T-helper 2 cell (primary cell): ENCODE measurements at regions not wholly inside any gene's neighbourhood (a gene's known extent, or its start where the extent isn't known, plus 50 kb on each side); places are given as distances from the start of the nearest gene placed in this dataset.
"Not testable (repeated sequence)": the region's sequence is repeated elsewhere in the genome, so short reads cannot be mapped to it uniquely, and the experiment has no call there.

Experiments
- DNase-seq, 5 experiments: peaks; one replicate each; pipeline versions ENCODE4 v3.0.0 to v3.0.0-alpha.2; 2012 to 2022

DNA sequence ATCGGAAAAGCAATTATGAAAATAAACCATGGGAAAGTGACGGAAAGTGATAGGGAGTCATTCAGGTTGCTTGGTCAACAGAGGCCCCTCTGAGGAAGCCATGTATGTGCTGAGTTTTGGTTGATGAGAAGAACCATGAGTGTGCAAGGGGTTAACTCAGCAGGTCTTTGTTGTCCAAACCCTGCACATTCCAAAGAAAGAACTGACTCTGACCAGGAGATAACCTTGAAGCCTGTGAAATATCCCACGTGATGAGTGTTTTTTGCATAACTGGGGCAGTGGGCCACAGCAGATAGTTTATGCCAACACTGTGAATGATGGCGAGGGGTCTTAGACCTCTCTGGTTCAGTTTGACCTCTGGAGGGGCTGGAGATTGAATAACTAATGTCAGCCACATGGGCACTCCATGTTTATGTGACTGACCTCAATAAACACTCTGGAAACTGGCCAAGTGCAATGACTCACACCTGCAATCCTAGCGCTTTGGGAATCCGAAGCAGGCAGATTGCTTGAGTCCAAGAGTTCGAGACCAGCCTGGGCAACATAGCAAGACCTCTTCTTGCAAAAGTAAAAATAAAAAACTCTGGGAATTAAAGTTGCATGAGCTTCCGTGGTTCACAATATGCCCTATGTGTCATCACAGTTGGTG lies 154.0 kb upstream of the FOXK1 start:
- DNase-seq: no peak

DNA sequence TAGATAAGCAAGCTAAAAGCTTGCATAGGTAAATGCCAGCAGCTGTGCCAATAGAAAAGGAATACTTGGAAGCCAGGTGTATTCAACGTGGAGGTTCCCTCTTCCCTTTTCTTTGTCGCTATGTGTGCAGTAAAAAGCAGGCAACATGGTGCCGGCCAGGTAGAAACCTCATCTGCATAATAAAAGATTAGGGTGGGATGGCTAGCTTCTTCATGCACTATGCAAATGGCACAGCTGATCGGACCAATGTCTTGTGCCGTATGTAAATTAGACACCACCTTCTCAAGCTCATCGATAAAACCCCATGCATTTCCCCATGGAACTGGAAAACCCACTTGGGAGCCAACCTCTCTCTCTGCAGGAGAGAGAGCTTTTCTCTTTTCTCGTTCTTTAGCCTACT lies 150.9 kb upstream of the FOXK1 start:
- DNase-seq: no peak

DNA sequence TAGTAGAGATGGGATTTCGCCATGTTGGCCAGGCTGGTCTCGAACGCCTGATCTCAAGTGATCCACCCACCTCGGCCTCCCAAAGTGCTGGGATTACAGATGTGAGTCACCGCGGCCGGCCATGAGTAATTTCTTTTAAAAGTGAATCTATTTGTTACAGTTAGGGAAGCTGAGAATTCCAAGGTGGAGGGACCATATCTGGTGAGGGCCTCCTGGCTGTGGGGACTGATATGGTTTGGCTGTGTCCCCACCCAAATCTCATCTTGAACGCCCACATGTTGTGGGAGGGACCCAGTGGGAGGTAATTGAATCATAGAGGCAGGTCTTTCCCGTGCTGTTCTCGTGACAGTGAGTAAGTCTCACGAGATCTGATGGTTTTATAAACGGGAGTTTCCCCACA lies 148.8 kb upstream of the FOXK1 start:
- DNase-seq: not testable (repeated sequence)

DNA sequence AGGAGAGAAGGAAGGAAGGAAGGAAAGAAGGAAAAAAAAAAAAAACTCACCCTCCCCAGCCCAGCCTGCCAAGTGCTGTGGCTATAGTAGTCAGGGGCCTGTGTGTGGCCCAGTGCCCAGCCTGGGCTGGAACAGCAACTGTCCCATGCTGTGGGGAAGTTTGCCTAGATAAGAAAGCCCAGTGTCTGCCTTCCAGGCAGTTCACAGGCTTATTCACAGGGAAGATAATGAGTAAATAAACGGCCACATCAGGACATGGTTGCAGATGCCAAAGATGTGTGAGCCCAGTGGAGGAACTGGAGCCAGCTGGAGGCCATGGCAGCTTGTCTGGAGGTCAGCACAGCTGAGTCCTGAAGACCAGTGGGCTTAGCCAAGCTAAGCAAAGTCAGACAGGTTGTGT lies 132.4 kb upstream of the FOXK1 start:
- DNase-seq: no peak

DNA sequence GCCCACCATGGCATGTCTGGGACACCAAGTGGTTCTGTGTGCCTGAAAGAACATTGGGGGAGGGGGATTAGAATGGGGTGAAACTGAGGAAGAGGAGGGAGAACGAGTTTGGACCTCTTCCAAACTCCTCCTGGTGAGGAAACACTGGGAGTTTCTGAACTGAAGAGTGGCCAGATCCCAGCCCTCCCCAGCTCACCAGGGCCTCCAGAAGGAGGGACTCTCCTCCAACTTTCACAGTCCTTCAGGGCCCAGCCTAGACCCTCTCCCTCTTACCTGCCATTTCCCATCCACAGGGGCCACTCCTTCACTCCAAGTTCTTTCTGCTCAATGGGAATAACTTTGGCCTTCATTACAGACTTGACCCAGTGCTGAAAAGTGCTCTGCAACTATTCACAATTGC lies 132.0 kb upstream of the FOXK1 start:
- DNase-seq: no peak

DNA sequence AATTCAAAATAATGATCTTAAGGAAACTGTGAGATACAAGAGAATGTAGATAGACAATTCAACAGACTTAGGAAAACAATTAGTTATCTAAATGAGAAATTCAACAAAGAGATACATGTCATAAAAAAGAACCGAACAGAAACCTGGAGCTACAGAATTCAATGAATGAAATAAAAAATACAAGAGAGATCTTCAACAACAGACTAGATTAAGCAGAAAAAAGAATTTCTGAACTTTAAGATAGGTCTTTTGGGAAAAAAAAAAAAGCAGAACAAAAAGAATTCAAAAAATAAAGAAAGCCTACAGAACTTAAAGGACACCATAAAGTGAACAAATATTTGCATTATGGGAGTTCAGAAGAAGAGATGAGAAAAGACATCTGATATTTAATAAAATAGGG lies 129.1 kb upstream of the FOXK1 start:
- no peak for DNase-seq

DNA sequence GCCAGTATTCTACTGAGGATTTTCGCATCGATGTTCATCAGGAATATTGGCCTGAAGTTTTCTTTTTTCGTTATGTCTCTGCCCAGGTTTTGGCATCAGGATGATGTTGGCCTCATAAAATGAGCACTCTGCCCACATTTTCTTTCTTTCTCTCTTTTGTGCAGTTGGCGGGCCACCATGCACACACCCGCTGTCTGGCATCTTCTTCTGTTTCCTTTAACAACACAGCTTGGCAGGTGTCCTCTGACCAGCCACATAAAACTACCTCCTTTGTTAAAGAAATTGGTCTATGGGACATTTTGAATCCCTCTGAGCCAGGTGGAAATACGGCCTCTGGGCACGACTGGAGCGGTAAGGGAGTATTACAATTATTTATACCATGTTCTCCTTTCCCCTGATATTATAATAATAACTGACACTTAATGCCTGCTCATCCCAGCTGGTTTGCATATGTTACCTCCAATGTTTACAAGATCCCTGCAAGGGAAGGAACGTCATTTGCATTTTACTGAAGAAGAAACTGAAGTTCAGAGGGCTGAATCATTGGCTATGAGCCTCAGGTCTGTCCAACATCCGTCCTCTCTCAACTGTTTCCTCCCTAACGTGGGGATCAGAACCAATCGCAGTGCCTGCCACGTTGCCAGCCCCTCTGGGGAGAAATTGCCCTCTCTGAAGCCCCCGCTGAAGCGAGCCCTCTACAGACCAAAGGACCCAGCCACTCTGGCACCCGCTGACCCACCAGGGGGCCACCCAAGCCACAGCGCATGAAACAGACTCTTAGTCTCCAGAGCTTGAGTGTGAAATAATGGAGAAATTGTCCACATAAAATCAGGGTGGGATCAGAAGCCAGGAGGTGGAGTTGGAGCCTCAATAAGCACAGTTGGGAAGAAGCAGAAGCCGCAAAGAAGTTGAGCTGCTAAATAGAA lies 125.0 kb upstream of the FOXK1 start:
- no peak for DNase-seq

DNA sequence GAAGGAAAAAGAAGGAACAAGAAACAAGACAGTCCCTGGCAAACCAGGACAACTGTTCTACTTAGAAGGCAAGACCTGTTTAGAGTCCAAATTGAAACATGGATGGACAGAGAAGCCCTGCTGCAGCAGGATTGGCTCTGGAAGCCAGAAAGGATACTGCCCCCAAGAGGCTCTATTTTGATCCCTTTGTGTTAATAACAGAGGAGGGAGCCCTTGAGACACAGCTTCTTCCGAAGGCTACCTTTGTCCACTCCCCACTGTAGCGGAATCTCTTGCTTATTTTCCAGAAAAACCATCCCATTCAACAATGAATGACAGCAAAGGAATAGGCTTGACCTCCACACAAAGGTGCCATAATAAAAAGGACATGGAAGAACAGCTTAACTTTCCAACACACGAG lies 120.3 kb upstream of the FOXK1 start:
- DNase-seq: no peak

DNA sequence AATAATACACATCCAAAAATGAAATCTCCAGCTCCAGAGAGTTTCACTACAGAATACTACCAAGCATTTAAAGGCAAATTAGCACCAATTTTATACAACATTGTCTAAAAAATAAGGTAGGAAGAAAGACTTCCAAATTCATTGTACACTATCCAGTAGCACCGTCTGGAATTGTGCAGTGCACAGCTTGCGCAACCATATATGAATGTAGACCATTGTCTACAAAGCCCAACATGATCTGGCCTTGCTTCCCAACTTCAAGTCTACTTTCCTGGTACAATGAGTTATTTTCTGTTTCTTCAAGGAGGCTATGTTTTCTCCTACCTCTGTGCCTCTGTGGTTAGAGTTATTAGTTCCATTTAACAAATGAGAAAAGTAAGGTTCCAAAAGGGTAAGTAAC lies 115.4 kb upstream of the FOXK1 start:
- DNase-seq: no peak

DNA sequence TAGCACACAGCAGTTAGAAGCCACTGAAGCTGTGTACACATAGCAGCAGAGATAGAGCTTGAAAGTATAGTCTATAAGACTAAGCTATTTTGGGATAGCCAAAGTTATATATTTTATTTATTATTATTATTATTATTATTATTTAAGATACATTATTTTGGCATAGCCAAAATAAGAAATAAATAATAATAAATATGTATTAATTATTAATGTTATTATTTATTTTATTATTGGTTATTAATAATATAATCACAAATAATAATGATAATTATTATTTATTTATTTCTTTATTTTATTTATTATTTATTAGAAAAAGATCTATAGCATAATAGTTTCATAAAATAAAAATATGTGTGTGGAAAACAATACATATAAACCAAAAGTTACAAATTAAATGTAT lies 107.2 kb upstream of the FOXK1 start:
- DNase-seq: no peak

DNA sequence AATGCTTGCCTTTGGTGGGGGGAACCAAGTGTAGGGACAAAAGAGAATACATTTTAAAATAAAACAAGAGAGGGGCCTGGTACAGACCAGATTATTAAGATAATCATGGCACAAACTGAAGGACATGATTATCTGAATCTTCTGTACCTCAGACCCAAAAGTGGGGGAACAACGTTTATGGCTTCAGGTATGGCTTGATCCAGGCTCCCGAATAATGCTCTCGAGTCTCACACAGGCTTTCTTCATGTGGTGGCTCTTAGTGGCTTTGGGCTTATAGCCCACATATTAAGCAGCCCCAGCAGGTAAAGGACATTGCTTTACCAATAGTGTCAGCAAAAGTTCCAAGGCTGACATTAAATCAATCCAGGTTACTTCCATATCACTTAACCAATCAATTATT lies 106.8 kb upstream of the FOXK1 start:
- DNase-seq: no peak

DNA sequence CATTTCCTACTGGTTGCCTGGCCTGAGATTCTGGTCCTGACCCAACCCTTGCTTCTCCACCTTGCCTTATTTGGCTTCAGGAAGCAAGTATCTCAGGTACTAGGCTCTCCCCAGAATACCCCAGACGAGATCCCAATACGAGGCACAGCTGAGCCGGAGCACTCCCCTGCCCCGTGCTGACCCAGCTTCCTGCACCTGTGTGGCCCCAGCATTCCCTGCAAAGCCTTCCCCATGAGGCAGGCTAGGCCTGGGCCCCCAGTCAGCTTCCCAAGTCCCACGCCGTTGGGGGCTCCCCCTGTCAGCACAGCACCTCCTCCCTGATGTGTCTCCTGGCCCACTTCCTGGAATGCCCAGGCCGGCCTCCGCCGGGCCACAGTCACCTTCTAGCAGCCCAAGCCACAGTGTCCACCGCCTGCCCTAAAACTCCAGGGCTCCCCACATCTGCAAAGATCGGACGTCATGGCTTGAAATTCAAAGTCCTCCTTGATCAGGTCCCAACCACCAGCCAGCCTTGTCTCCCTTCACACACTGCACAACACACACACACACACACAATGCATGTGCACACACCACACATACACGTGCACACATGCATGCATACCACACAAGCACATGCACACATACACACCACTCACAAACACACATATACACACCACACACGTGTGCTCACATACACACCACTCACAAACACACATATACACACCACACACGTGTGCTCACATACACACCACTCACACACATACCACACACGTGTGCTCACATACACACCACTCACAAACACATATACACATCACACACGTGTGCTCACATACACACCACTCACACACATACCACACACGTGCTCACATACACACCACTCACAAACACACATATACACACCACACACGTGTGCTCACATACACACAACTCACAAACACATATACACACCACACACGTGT lies 78.9 kb upstream of the FOXK1 start:
- DNase-seq: no peak

DNA sequence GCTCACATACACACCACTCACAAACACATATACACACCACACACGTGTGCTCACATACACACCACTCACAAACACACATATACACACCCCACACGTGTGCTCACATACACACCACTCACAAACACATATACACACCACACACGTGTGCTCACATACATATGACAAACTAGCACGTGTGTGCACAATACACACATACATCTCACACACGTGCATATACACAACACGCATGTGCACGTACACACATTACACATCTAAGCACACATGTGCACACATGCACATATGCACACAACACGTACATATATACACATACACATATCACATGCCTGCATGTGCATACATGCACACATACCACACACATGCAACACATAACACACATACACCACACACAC lies 78.3 kb upstream of the FOXK1 start:
- no peak for DNase-seq

DNA sequence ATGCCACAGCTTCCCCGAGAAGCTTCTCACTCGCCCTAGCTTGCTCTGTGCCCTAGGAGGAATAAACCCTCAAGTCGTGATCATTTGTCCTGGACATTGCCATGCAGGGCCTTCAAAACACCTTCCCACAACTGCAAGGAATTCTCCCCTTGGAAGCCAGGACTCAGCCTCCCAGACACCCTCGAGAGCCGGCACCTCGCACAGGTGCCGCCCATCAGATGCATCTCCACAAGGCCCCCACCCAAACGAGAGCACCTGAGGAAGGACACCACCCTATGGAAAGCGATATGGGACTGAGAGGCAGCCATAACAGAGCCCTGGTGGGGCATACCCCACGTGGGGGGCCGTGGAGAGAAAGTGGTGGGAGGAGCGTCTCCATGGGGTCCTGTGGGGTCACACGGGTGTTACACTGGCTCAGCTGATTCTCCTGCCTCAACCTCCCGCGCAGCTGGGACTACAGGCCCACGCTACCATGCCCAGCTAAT lies 77.6 kb upstream of the FOXK1 start:
- no peak for DNase-seq

DNA sequence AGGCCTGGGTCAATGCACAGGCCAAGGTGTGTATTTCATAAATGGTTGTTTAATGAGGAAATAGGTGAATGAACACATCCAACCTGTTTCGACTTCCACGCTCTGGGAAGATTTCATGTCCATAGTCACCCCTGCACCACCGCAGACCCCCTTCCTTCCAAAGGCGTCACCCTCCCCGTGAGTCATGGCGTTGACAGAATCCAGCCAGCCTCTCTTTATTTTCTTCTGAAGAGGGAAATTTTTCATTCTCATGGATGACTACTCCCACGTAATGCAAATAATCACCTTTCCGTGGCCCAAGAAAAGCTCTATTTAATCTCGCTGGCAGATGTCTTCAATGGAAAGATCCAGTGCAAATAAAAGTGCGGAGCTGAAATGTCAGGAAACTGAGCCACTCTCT lies 75.3 kb upstream of the FOXK1 start:
- DNase-seq: no peak

DNA sequence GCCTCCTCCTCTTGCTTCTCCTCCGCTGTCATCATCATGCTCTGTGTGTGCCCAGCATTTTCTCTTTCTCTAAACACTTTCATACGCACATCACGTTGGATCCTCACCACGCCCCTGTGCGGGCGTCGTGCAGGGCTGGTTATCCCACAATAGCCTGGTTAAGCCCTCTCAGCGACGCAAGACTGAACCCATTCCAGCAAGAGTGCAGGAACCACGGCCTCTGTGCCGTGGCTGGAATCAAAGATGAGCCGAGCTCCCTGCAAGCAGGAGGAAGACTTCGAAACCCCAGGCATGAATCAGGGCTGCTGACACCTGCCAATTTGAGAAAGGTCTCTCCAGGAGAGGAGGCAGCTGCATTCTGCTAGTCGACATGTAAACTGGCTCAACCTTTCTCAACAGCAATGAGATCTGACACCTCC lies 74.8 kb upstream of the FOXK1 start:
- DNase-seq: no peak

DNA sequence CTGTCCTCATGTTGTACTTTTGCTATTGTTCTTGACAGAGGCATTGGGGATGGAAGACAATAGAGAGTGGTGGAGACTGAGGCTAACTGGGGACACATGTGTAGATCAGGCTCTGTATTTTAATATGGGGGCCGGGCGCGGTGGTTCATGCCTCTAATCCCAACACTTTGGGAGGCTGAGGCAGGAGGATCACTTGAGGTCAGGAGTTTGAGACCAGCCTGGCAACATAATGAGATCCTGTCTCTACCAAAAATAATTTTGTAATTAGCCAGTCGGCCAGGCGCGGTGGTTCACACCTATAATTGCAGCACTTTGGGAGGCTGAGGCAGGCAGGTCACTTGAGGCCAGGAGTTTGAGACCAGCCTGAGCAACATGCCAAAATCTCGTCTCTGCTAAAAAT lies 72.5 kb upstream of the FOXK1 start:
- DNase-seq: not testable (repeated sequence)

DNA sequence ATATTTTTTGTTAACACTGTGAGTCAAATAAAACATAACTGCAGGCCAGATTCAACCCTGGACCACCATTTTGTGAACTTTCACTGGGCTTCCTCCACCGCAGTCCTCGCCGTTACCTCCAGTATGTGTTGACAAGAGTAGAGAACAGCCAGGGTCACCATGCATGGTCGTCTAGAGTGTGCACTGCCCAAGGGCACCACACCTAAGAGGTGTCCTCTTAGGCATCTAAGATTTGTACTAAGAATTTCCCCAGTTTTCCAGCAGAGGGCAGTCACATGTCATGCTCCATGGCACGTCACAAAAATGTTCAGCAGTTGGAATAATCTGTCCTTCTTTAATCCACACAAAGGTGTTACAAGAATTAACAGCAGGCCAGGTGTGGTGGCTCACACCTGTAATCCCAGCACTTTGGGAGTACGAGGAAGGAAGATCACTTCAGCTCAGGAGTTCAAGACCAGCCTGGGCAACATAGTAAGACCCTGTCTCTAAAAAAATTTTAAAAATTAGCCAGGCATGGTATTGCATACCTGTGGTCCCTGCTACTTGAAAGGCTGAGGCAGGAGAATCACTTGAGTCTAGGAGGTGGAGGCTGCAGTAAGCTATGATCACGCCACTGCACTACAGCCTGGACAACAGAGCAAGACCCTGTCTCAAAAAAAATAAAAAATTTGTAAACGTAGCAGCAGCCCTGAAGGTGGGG lies 71.2 kb upstream of the FOXK1 start:
- peak in 3 of 5 experiments; percentile 24 to 65 (median 33) for DNase-seq

DNA sequence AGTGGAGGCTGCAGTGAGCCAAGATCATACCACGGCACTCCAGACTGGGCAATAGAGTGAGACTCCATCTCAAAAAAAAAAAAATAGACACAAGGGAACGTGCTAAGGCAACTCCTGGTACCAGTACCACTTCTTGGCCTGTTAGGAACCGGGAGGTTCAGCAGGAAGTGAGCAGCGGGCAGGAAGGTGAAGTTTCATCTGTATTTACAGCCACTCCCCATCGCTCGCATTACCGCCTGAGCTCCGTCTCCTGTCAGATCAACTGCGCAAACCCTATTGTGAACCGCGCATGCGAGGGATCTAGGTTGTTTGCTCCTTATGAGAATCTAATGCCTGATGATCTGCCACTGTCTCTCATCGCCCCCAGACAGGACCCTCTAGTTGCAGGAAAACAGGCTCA lies 69.9 kb upstream of the FOXK1 start:
- DNase-seq: no peak

DNA sequence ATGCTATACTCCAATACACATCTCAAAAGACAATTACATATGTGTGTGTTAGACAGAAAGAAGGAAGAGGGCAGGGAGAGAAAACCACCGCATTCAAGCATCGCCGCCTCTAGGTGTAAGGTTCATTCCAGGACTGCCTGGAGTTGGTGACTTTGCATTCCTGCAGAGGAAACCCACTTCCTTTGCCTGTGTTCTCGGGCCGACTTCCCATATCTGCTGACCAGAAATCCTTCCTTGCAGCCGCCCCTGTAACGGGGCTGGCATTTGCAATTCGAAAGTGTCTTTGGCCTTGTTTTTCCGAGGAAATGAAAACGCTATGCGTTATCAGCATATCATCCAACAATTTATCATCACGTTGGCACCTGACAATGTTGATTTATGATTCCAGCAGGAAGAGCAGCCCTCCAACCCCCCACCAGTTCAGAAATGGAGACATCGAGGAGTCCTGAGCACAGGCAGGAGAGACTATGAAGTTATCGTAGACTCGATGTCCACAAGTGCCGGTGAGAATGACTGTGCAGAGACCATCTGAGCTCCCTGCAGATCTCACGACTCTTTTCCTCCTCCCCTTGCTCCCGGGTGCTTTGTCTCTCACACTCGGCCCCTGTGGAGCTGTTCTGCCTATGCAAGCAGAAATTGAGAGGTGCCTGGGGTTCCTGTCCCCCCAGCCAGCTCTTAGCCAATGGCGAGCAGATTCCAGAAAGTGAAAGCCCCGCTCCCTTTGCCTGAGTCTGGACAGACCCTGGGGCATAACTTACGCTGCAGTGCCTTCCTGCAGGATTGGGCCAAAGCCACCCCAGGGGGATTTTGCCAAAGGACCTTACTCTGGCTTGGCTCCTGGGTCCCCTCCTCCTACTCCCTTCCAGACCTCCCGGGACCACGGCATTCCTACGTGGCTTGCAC lies 68.9 kb upstream of the FOXK1 start:
- no peak for DNase-seq

DNA sequence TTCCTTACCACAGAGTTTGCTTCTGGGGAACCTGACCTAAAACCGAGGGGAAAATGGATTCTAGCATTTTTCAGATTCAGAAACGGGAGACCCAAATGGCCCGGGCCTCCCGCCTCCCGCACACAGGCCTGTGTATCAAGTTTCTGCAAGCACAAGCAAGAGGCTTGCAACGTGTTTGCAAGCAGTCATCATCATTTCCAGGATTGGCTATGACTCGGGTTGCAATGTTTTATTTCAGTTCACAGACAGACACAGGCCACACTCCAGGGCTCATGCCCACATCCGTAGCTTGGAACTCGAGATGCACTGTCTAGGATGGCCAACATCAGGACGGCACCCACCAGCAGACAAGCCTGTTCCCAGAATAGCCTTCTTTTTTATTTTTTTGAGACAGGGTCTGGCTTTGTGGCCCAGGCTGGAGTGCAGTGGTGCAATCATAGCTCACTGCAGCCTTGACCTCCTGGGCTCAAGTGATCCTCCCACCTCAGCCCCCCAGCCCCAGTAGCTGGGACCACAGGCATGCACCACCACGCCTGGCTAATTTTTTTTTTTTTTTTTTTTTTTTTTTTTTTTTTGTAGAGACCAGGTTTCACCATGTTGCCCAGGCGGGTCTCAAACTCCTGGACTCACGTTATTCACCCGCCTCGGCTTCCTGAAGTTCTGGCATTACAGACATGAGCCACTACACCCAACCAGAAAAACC lies 68.1 kb upstream of the FOXK1 start:
- no peak for DNase-seq
